ENCODE measurements at regions not wholly inside any gene's neighbourhood (a gene's known extent, or its start where the extent isn't known, plus 50 kb on each side); places are given as distances from the start of the nearest gene placed in this dataset.

GRCh38 chr3:8423307-8423706 is 78.3 kb upstream of the LMCD1 start:
- TF ChIP-seq TAF1 (conservative IDR thresholded peaks at IDR 0.05) (no peak), RAD21 (IDR thresholded peaks at IDR 0.05) (no peak), MAX (IDR thresholded peaks at IDR 0.05) (no peak), CTCF (IDR thresholded peaks at IDR 0.05; ENCODE audit: low read depth, low read length, missing input control) (no peak), GABPA (IDR thresholded peaks at IDR 0.05 in 1 of 2, conservative IDR thresholded peaks at IDR 0.05 in 1 of 2) (no peak), SP1 (IDR thresholded peaks at IDR 0.05) (no peak), REST (IDR thresholded peaks at IDR 0.05) (no peak), RXRA (IDR thresholded peaks at IDR 0.05) (no peak), ZBTB33 (IDR thresholded peaks at IDR 0.05) (no peak), YY1 (IDR thresholded peaks at IDR 0.05) (no peak), ATF3 (IDR thresholded peaks at IDR 0.05) (no peak)
